ENCODE measurements at regions not wholly inside any gene's neighbourhood (a gene's known extent, or its start where the extent isn't known, plus 50 kb on each side); places are given as distances from the start of the nearest gene placed in this dataset.
A peak's percentile ranks its signal among the peaks of the same experiment; 100 is the strongest.

DNA sequence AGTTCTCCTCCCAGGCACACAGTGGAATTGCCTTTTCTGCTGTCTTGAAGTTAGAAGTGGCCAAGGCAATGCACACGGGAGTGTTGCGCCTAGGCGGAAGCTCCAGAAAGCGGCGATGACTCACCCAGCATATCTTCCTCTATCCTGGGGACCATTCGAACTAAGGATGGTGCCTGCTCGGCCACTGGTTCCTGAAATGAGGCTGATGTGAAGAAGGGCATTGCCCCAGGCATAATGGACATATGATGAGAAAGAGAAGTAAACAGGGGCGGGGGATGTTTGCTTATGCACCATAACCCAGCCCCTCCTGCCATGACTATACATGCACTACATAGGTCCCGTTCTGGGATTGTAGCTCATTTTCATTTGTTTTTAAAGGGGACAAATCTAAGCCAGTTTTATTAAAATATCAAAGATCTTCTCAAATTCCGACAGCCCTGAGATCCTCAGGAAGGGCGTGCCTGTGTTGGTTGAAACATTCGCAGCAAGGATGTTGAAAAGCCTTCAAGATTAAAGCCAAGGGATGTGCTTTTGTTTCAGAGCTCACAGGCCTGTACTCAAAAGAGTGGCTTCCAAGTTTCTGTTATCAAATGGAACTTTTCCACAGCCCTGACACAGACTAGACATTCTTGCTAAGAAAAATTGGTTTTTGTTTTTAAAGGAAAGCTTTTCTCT is 218.5 kb downstream of the LY86 start:
- no peak for DNase-seq (ENCODE audit: low spot score)

DNA sequence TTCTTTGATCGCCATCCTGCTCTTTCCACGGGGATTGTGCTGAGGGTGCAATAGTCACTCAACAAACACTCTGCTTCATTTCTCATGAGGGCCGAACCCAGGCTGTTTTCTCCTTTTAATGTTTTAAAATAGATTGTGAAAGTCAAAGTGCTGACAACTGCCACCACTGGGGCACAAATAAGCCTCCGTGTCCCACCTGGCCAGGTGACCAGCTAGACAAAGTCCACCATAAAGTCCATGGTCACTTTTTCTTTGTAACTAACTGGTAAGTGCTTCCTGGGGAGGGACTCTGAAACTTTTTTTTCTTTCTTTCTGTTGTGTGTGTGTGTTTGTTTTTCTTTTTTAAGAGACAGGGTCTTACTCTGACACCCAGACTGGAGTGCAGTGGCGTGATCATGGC is 219.8 kb downstream of the LY86 start:
- peaks cover 14% of the 10 kb centered on the region for H3K4me1 Mint-ChIP-seq
- no peaks in the 10 kb centered on the region for H3K9me3 ChIP-seq (ENCODE audit: low read depth)
- no peak for TF ChIP-seq EZH2phosphoT487 (IDR thresholded peaks at IDR 0.05)

More for the DNA sequence above, 218.5 kb downstream of the LY86 start:
- no peaks in the 10 kb centered on the region for H3K9me3 ChIP-seq (ENCODE audit: low read depth)
- no peak overlapping the region for H3K9ac ChIP-seq
- no peak overlapping the region for H3K4me3 ChIP-seq
- peaks cover 27% of the 10 kb centered on the region for H3K4me1 ChIP-seq
- H4K20me1 ChIP-seq (ENCODE audit: low read depth), result no peaks in the 10 kb centered on the region
- H2AFZ ChIP-seq (replicated peaks), result no peak overlapping the region
- Mint-ChIP-seq H3K9me3 (no peaks in the 10 kb centered on the region), H3K36me3 (no peaks in the 10 kb centered on the region), H3K27ac (peak overlapping the region; percentile 20), H3K27me3 (ENCODE audit: insufficient read depth, low read depth) (peaks cover 14% of the 10 kb centered on the region), H3K4me1 (peaks cover 19% of the 10 kb centered on the region), H3K4me3 (no peak overlapping the region)
- H3K27me3 ChIP-seq, result no peaks in the 10 kb centered on the region
- H3K4me2 ChIP-seq, result no peak overlapping the region
- no peaks in the 10 kb centered on the region for H3K36me3 ChIP-seq
- TF ChIP-seq EZH2phosphoT487 (IDR thresholded peaks at IDR 0.05) (no peak), EZH2 (IDR thresholded peaks at IDR 0.05) (no peak)
- TF ChIP-seq, protein P1, sequence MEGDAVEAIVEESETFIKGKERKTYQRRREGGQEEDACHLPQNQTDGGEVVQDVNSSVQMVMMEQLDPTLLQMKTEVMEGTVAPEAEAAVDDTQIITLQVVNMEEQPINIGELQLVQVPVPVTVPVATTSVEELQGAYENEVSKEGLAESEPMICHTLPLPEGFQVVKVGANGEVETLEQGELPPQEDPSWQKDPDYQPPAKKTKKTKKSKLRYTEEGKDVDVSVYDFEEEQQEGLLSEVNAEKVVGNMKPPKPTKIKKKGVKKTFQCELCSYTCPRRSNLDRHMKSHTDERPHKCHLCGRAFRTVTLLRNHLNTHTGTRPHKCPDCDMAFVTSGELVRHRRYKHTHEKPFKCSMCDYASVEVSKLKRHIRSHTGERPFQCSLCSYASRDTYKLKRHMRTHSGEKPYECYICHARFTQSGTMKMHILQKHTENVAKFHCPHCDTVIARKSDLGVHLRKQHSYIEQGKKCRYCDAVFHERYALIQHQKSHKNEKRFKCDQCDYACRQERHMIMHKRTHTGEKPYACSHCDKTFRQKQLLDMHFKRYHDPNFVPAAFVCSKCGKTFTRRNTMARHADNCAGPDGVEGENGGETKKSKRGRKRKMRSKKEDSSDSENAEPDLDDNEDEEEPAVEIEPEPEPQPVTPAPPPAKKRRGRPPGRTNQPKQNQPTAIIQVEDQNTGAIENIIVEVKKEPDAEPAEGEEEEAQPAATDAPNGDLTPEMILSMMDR (IDR thresholded peaks at IDR 0.05), result no peak
- H3F3A ChIP-seq (ENCODE audit: low read depth), result peaks cover 13% of the 10 kb centered on the region
- H3K79me2 ChIP-seq (ENCODE audit: low read depth), result no peaks in the 10 kb centered on the region
- H3K27ac ChIP-seq, result no peak overlapping the region

DNA sequence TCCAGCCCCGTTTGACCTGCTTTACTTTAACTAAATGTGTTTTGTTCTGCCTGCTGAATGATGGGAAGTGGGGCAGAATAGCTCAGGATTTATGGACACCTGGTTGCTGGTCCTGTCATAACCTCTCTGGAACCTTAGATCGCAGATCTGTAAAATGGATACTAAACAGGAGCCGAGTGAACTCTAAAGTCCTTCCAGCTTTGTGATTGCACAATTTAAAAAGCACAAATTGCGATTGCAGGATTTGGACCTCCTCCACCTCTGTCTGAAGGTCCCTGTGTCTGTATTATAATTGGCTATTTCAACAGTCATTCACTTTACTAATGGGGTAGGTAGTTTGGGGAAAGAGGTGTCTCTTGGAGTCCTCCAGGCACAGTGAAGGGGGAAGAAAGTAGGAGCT is 220.4 kb downstream of the LY86 start:
- Histone ChIP-seq H3K36me3 (no peaks in the 10 kb centered on the region), H3K4me2 (no peak overlapping the region), H3K4me3 (no peak overlapping the region), H2AFZ (replicated peaks) (no peak overlapping the region), H3K27me3 (no peaks in the 10 kb centered on the region), H3F3A (ENCODE audit: low read depth) (peaks cover 15% of the 10 kb centered on the region), H3K9ac (no peak overlapping the region), H3K79me2 (ENCODE audit: low read depth) (no peaks in the 10 kb centered on the region), H3K4me1 (peaks cover 29% of the 10 kb centered on the region), H3K9me3 (ENCODE audit: low read depth) (no peaks in the 10 kb centered on the region), H4K20me1 (ENCODE audit: low read depth) (no peaks in the 10 kb centered on the region), H3K27ac (no peak overlapping the region)
- peaks cover 14% of the 10 kb centered on the region for H3K4me1 Mint-ChIP-seq
- DNase-seq (ENCODE audit: low spot score), result no peak
- no peaks in the 10 kb centered on the region for H3K36me3 Mint-ChIP-seq
- TF ChIP-seq EZH2 (IDR thresholded peaks at IDR 0.05), result no peak
- no peak for TF ChIP-seq EZH2phosphoT487 (IDR thresholded peaks at IDR 0.05)
- TF ChIP-seq, protein P1 (IDR thresholded peaks at IDR 0.05), result no peak
- H3K4me3 Mint-ChIP-seq, result no peak overlapping the region
- H3K27ac Mint-ChIP-seq, result no peak overlapping the region
- H3K27me3 Mint-ChIP-seq (ENCODE audit: insufficient read depth, low read depth), result peaks cover 8% of the 10 kb centered on the region
- H3K9me3 Mint-ChIP-seq, result no peaks in the 10 kb centered on the region

More for the DNA sequence above, 219.8 kb downstream of the LY86 start:
- H4K20me1 ChIP-seq (ENCODE audit: low read depth), result no peaks in the 10 kb centered on the region
- H3K36me3 ChIP-seq, result no peaks in the 10 kb centered on the region
- H3K9ac ChIP-seq, result no peak overlapping the region
- H3K27me3 ChIP-seq, result no peaks in the 10 kb centered on the region
- H3F3A ChIP-seq (ENCODE audit: low read depth), result peaks cover 15% of the 10 kb centered on the region
- Mint-ChIP-seq H3K9me3 (no peaks in the 10 kb centered on the region), H3K27ac (no peak overlapping the region), H3K27me3 (ENCODE audit: insufficient read depth, low read depth) (peaks cover 10% of the 10 kb centered on the region), H3K36me3 (no peaks in the 10 kb centered on the region), H3K4me3 (no peak overlapping the region)
- no peak for DNase-seq (ENCODE audit: low spot score)
- H3K27ac ChIP-seq, result no peak overlapping the region
- no peaks in the 10 kb centered on the region for H3K79me2 ChIP-seq (ENCODE audit: low read depth)
- no peak overlapping the region for H3K4me3 ChIP-seq
- no peak overlapping the region for H2AFZ ChIP-seq (replicated peaks)
- peaks cover 29% of the 10 kb centered on the region for H3K4me1 ChIP-seq
- no peak overlapping the region for H3K4me2 ChIP-seq

DNA sequence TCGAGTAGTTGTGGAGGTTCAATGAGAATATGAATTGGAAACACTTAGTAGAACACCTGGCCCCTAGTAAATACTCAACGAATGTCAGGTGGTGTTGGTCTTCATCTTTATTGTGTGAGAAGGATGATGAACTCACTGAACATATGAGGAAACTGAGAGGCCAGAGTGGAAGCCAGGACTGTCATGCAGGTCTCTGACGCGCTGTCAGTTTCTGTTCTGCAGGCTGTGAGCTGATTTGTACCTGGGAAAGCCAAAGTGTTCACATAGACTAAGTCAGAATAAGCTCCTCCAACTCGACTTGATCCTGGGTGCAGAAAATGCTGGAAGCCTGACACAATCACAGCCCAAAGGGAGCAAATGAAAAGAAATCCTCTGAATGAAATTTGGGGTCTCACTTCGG is 222.2 kb downstream of the LY86 start:
- H3K4me3 ChIP-seq, result no peak overlapping the region
- no peak overlapping the region for H3K9ac ChIP-seq
- H3K36me3 ChIP-seq, result no peaks in the 10 kb centered on the region
- no peaks in the 10 kb centered on the region for H3K79me2 ChIP-seq (ENCODE audit: low read depth)
- H3K27me3 ChIP-seq, result no peaks in the 10 kb centered on the region
- H3K4me1 ChIP-seq, result peaks cover 29% of the 10 kb centered on the region
- Mint-ChIP-seq H3K36me3 (no peaks in the 10 kb centered on the region), H3K27me3 (ENCODE audit: insufficient read depth, low read depth) (peaks cover 9% of the 10 kb centered on the region), H3K9me3 (no peaks in the 10 kb centered on the region), H3K4me3 (no peak overlapping the region), H3K27ac (no peak overlapping the region), H3K4me1 (peaks cover 14% of the 10 kb centered on the region)
- TF ChIP-seq, protein P1 (IDR thresholded peaks at IDR 0.05), result no peak
- TF ChIP-seq EZH2phosphoT487 (IDR thresholded peaks at IDR 0.05) (no peak), EZH2 (IDR thresholded peaks at IDR 0.05) (no peak)
- DNase-seq (ENCODE audit: low spot score), result no peak
- H4K20me1 ChIP-seq (ENCODE audit: low read depth), result no peaks in the 10 kb centered on the region
- H3F3A ChIP-seq (ENCODE audit: low read depth), result peaks cover 15% of the 10 kb centered on the region
- no peak overlapping the region for H2AFZ ChIP-seq (replicated peaks)
- H3K4me2 ChIP-seq, result peak overlapping the region; percentile 52
- no peak overlapping the region for H3K27ac ChIP-seq
- no peaks in the 10 kb centered on the region for H3K9me3 ChIP-seq (ENCODE audit: low read depth)

All from neural progenitor cell (in vitro differentiated cells).